KOPT-K1 (cell line): ENCODE measurements at regions not wholly inside any gene's neighbourhood (a gene's known extent, or its start where the extent isn't known, plus 50 kb on each side); places are given as distances from the start of the nearest gene placed in this dataset.
"Not testable (repeated sequence)": the region's sequence is repeated elsewhere in the genome, so short reads cannot be mapped to it uniquely, and the experiment has no call there.

Experiments
- H3K27ac ChIP-seq: fragments of 200-600 bp; sonication (generic); 2 replicates; pipeline ENCODE4 v1.5.1; 2016; ENCODE audit warnings: antibody characterized with exemption, mild to moderate bottlenecking, low read depth, low read length; ENCODE audit not compliant: poor library complexity, severe bottlenecking
- H3K36me3 ChIP-seq: fragments of 200-600 bp; sonication (generic); 2 replicates; pipeline ENCODE4 v1.5.1; 2017; ENCODE audit warnings: antibody characterized with exemption, mild to moderate bottlenecking, low read length, moderate library complexity; ENCODE audit not compliant: insufficient read depth
- H3K9me3 ChIP-seq: fragments of 200-600 bp; sonication (generic); 2 replicates; pipeline ENCODE4 v1.5.1; 2017; ENCODE audit warnings: antibody characterized with exemption, low read length, mild to moderate bottlenecking; ENCODE audit not compliant: insufficient read depth, poor library complexity, severe bottlenecking

- Histone ChIP-seq H3K27ac (no peak overlapping the region), H3K9me3 (no peaks in the 10 kb centered on the region), H3K36me3 (no peaks in the 10 kb centered on the region)
These were observed 217.6 kb downstream of the POTED start for GRCh38 chr21:13827201-13827600.

- H3K27ac ChIP-seq, H3K36me3 ChIP-seq, H3K9me3 ChIP-seq: not testable (repeated sequence)
These were observed 216.9 kb downstream of the POTED start for GRCh38 chr21:13826511-13826910.

DNA sequence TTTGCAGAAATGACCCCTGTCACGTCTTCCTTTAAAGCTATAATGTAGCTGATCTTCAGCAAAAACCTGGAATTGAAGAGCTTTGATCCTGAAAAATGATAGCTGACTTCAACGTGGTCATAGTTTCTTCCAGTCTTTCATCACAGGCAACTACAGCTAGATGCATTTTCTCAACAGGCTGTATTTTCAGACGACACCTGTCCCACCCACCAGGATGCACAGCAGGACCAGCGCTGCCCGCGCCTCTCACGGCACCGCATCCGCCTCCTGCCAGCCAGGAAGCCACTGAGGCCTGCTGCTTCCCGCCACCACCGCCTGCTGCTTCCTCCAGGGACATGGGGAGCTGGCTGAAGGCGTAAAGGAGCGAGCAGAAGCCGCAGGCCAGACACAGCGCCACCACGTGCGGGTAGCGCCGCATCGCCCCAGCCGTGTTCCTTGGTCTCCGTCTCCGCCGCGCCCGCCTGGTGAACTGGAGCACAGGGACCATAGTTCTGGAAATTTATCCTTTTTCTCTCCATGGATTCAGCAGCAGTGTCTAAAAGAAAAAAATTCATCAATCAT is 215.7 kb downstream of the POTED start:
- H3K9me3 ChIP-seq, H3K36me3 ChIP-seq, H3K27ac ChIP-seq: not testable (repeated sequence)

DNA sequence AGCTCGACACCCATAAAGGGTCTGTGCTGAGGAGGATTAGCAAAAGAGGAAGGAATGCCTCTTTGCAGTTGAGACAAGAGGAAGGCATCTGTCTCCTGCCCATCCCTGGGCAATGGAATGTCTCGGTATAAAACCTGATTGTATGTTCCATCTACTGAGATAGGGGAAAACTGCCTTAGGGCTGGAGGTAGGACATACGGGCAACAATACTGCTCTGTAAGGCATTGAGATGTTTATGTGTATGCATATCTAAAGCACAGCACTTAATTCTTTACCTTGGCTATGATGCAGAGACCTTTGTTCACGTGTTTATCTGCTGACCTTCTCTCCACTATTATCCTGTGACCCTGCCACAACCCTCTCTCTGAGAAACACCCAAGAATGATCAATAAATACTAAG is 210.7 kb downstream of the POTED start:
- H3K9me3 ChIP-seq, H3K27ac ChIP-seq, H3K36me3 ChIP-seq: not testable (repeated sequence)

DNA sequence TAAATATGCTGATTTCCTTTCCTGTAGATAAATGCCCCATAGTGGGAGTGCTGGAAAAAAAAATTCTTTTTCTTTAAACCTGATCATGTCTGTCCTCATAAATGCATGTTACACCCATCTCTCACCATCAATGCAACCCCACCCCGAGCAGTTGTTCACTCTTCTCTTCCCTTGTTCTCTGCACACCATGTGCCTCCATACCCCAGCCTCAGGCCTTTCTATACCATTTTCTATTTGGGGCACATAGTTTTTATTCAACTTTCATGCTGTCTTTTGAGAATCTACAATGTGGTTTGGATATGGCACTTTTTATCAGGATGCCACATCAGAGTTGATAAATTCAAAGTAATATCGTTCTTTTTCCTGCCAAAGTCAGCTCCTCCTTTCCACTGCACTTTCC is 202.6 kb downstream of the POTED start:
- not testable (repeated sequence) for H3K9me3 ChIP-seq, H3K36me3 ChIP-seq, H3K27ac ChIP-seq

- not testable (repeated sequence) for H3K36me3 ChIP-seq, H3K27ac ChIP-seq, H3K9me3 ChIP-seq
These were observed 201.0 kb downstream of the POTED start for GRCh38 chr21:13810559-13810958.

DNA sequence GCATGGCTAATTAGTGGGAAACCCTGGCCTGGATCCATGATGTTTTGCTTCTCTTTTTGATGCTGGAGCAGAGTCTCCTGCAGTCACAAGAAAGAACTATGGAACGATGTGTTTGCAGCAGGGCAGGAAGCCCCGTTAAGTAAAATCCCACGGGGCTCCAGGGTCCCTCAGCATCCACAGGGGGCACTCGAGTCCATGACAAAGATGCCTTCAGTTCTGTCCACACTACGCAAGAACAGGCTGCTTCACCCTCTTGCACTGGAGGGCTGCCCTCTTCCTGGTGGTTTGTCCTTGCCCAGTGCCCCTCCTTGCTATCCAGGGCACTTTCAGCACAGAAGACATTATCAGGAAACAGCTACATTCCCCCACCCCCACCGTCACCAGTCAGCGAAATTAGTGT is 196.9 kb downstream of the POTED start:
- not testable (repeated sequence) for H3K36me3 ChIP-seq, H3K27ac ChIP-seq, H3K9me3 ChIP-seq

DNA sequence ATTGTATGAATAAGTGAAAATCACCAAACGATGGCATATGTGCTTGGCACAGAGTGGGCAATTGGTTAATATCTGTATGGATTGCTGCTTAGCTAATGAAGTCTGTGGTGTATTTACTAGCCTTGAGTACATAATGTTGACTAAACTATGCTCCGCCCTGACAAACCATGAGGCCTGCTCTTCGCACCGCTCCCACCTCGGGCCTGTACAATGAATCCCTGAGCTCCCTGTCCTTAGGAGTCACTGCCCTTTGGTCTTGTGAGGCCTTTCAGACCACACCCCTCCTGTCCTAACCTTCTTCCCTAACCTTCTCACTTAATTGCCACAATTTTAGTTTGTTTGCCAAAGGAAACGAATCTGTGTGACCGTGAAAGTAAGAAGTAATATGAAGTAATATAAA is 193.2 kb downstream of the POTED start:
- H3K9me3 ChIP-seq, H3K36me3 ChIP-seq, H3K27ac ChIP-seq: not testable (repeated sequence)
